HL-60 (cell line): ENCODE measurements at regions not wholly inside any gene's neighbourhood (a gene's known extent, or its start where the extent isn't known, plus 50 kb on each side); places are given as distances from the start of the nearest gene placed in this dataset.

Source experiments
- GABPA ChIP-seq: IDR thresholded peaks from 2 replicates; pipeline ENCODE4 v1.6.1; 2012; ENCODE audit warnings: low read depth
- POLR2AphosphoS5 ChIP-seq: IDR thresholded peaks from 2 replicates; pipeline ENCODE4 v1.6.1; 2012; ENCODE audit warnings: low read depth
- SPI1 ChIP-seq: IDR thresholded peaks from 2 replicates; pipeline ENCODE4 v1.6.1; 2012; ENCODE audit warnings: low read depth, mild to moderate bottlenecking, borderline replicate concordance
- TF ChIP-seq, protein P1 (sequence below): IDR thresholded peaks from one replicate; pipeline ENCODE4 v1.5.1; 2011; ENCODE audit warnings: low read length, control low read depth, inconsistent platforms; ENCODE audit not compliant: insufficient read depth
- TF ChIP-seq, protein P2 (sequence below): IDR thresholded peaks from 2 replicates; pipeline ENCODE4 v1.6.1; 2012; ENCODE audit warnings: low read depth; ENCODE audit not compliant: insufficient replicate concordance

DNA sequence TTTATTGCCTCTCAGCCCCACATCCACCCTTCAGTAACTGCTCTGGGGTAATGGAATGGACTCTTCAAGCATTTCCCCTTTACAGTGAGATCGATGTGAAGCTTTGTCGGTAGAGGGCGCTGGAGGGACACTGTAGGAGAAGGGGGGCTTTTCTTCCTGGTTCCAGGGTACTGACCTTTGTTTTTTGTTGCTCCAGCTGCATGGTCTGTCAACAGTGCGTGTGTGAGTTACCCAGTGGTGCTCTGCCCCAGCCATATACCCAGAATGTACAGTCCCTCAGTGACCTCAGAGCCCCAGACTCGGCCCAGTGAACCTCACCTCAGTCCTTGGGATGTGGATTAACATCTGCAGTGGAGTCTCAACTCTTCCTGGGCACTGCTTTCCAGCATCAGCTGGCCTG lies 180.3 kb upstream of the TSC22D2 start:
- TF ChIP-seq, protein P1, sequence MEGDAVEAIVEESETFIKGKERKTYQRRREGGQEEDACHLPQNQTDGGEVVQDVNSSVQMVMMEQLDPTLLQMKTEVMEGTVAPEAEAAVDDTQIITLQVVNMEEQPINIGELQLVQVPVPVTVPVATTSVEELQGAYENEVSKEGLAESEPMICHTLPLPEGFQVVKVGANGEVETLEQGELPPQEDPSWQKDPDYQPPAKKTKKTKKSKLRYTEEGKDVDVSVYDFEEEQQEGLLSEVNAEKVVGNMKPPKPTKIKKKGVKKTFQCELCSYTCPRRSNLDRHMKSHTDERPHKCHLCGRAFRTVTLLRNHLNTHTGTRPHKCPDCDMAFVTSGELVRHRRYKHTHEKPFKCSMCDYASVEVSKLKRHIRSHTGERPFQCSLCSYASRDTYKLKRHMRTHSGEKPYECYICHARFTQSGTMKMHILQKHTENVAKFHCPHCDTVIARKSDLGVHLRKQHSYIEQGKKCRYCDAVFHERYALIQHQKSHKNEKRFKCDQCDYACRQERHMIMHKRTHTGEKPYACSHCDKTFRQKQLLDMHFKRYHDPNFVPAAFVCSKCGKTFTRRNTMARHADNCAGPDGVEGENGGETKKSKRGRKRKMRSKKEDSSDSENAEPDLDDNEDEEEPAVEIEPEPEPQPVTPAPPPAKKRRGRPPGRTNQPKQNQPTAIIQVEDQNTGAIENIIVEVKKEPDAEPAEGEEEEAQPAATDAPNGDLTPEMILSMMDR, result peak; percentile 23
- no peak for TF ChIP-seq POLR2AphosphoS5
- TF ChIP-seq, protein P2, sequence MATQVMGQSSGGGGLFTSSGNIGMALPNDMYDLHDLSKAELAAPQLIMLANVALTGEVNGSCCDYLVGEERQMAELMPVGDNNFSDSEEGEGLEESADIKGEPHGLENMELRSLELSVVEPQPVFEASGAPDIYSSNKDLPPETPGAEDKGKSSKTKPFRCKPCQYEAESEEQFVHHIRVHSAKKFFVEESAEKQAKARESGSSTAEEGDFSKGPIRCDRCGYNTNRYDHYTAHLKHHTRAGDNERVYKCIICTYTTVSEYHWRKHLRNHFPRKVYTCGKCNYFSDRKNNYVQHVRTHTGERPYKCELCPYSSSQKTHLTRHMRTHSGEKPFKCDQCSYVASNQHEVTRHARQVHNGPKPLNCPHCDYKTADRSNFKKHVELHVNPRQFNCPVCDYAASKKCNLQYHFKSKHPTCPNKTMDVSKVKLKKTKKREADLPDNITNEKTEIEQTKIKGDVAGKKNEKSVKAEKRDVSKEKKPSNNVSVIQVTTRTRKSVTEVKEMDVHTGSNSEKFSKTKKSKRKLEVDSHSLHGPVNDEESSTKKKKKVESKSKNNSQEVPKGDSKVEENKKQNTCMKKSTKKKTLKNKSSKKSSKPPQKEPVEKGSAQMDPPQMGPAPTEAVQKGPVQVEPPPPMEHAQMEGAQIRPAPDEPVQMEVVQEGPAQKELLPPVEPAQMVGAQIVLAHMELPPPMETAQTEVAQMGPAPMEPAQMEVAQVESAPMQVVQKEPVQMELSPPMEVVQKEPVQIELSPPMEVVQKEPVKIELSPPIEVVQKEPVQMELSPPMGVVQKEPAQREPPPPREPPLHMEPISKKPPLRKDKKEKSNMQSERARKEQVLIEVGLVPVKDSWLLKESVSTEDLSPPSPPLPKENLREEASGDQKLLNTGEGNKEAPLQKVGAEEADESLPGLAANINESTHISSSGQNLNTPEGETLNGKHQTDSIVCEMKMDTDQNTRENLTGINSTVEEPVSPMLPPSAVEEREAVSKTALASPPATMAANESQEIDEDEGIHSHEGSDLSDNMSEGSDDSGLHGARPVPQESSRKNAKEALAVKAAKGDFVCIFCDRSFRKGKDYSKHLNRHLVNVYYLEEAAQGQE, result no peak
- peak; percentile 66 for TF ChIP-seq SPI1
- TF ChIP-seq GABPA, result no peak
